Lower leg skin (tissue), 3 donors: ENCODE measurements at regions not wholly inside any gene's neighbourhood (a gene's known extent, or its start where the extent isn't known, plus 50 kb on each side); places are given as distances from the start of the nearest gene placed in this dataset.

Experiments
- POLR2A ChIP-seq, 2 donors: fragments of 450-650 bp; IDR thresholded peaks; one replicate each; pipeline ENCODE4 v1.6.1; 2016 to 2017; ENCODE audit warnings: antibody characterized with exemption in 2 of 2, mild to moderate bottlenecking in 1 of 2, moderate library complexity in 1 of 2
- TF ChIP-seq, protein P1 (sequence below), 3 donors: fragments of 450-650 bp; IDR thresholded peaks; one replicate each; pipeline ENCODE4 v1.5.1; 2016; ENCODE audit warnings: antibody characterized with exemption in 3 of 3, mild to moderate bottlenecking in 3 of 3, moderate library complexity in 2 of 3

DNA sequence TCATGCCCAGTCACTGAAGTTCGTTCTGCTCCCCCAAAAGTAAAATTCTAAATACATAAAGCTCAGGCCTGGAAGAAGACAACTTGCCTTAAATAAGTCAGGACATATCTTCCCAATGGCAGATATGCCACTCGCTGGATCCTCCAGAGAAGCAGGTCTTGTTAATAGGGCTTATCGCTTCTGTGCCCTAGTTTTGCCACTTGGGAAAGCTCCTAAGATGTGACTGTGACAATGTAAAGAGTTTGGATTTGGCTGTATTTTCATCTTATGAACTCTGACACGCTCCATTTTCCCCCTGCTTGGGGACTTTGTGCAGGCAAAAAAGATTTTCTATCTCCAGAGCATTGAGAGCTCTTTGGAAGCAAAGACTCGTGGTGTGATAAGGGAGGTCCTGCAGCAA is 279.9 kb downstream of the WDR11 start:
- TF ChIP-seq POLR2A (IDR thresholded peaks at IDR 0.05), result no peak
- TF ChIP-seq, protein P1, sequence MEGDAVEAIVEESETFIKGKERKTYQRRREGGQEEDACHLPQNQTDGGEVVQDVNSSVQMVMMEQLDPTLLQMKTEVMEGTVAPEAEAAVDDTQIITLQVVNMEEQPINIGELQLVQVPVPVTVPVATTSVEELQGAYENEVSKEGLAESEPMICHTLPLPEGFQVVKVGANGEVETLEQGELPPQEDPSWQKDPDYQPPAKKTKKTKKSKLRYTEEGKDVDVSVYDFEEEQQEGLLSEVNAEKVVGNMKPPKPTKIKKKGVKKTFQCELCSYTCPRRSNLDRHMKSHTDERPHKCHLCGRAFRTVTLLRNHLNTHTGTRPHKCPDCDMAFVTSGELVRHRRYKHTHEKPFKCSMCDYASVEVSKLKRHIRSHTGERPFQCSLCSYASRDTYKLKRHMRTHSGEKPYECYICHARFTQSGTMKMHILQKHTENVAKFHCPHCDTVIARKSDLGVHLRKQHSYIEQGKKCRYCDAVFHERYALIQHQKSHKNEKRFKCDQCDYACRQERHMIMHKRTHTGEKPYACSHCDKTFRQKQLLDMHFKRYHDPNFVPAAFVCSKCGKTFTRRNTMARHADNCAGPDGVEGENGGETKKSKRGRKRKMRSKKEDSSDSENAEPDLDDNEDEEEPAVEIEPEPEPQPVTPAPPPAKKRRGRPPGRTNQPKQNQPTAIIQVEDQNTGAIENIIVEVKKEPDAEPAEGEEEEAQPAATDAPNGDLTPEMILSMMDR (IDR thresholded peaks at IDR 0.05), result no peak
